MCF 10A (cell line): ENCODE measurements at regions not wholly inside any gene's neighbourhood (a gene's known extent, or its start where the extent isn't known, plus 50 kb on each side); places are given as distances from the start of the nearest gene placed in this dataset.

Experiments
- BruUV-seq: library from RNA; stranded (reverse); fragments of 400-500 nt; replicated peaks from 2 replicates; lab custom pipeline; 2021; lab: Mats Ljungman, UMichigan
- CTCF ChIA-PET: fragments of 300-600 bp; sonication (Branson Sonifier 250); formaldehyde crosslinking; extraction: SDS; loops from one replicate; lab custom pipeline; 2021; ENCODE audit warnings: antibody characterized with exemption, inconsistent platforms; lab: Yijun Ruan, JAX
- POLR2A ChIA-PET: fragments of 300-600, 350-650 bp; sonication (Branson Sonifier 250); formaldehyde crosslinking; extraction: SDS; loops from one replicate; lab custom pipeline; 2020; ENCODE audit warnings: antibody characterized with exemption, inconsistent platforms; lab: Yijun Ruan, JAX
- DNase-seq: peaks from one replicate; pipeline ENCODE4 v3.0.0-alpha.2; 2018; ENCODE audit not compliant: unreplicated experiment
- H3K27ac Mint-ChIP-seq: one replicate; pipeline ENCODE4 v1.8.0; 2022; ENCODE audit warnings: mild to moderate bottlenecking, low read depth, mixed read lengths; ENCODE audit not compliant: unreplicated experiment
- H3K27me3 Mint-ChIP-seq: one replicate; pipeline ENCODE4 v1.8.0; 2022; ENCODE audit warnings: mixed read lengths; ENCODE audit not compliant: insufficient read depth, unreplicated experiment
- H3K36me3 Mint-ChIP-seq: one replicate; pipeline ENCODE4 v1.8.0; 2022; ENCODE audit warnings: mild to moderate bottlenecking, moderate library complexity, mixed read lengths; ENCODE audit not compliant: insufficient read depth, unreplicated experiment
- H3K4me1 Mint-ChIP-seq: one replicate; pipeline ENCODE4 v1.8.0; 2022; ENCODE audit warnings: mixed read lengths; ENCODE audit not compliant: insufficient read depth, unreplicated experiment
- H3K4me3 Mint-ChIP-seq: one replicate; pipeline ENCODE4 v1.8.0; 2022; ENCODE audit warnings: mild to moderate bottlenecking, moderate library complexity, mixed read lengths; ENCODE audit not compliant: unreplicated experiment
- H3K9me3 Mint-ChIP-seq: one replicate; pipeline ENCODE4 v1.8.0; 2022; ENCODE audit warnings: mixed read lengths; ENCODE audit not compliant: unreplicated experiment
- CTCF ChIP-seq: fragments of 200-600 bp; IDR thresholded peaks from one replicate; pipeline ENCODE4 v1.8.0; 2022; ENCODE audit warnings: antibody characterized with exemption, mild to moderate bottlenecking; ENCODE audit not compliant: unreplicated experiment
- intact Hi-C: fragments of 100-400 bp; cut with micrococcal nuclease; formaldehyde crosslinking; loops from 2 replicates; pipeline ENCODE4 v1.14.1; 2022

- Mint-ChIP-seq H3K9me3 (no peaks in the 10 kb centered on the region), H3K27ac (no peak overlapping the region), H3K4me1 (peaks cover 11% of the 10 kb centered on the region), H3K27me3 (peaks cover 11% of the 10 kb centered on the region), H3K36me3 (no peaks in the 10 kb centered on the region), H3K4me3 (no peak overlapping the region)
- no TSS peak for BruUV-seq
- CTCF ChIA-PET: interaction anchor here (0.6 to 0.7 kb wide), 2 partner anchors 31 to 170 kb away, joined by 4 to 5 read pairs; no protein-coding TSS in a partner anchor
- TF ChIP-seq CTCF: no peak
- POLR2A ChIA-PET: interaction anchor here (0.6 kb wide), 1 partner anchor 119 kb away, joined by 3 read pairs; no protein-coding TSS in a partner anchor
- DNase-seq: no peak
- intact Hi-C loops: no loop called here
Measured at GRCh38 chr10:30560326-30560725, 69.2 kb downstream of the LYZL2 start.

GRCh38 chr10:30559180-30559579, 70.4 kb downstream of the LYZL2 start:
- DNase-seq: no peak
- intact Hi-C loops: no loop called here
- no peak overlapping the region for H3K4me3 Mint-ChIP-seq
- no peak for TF ChIP-seq CTCF
- no peaks in the 10 kb centered on the region for H3K9me3 Mint-ChIP-seq
- no peak overlapping the region for H3K27ac Mint-ChIP-seq
- H3K27me3 Mint-ChIP-seq: peaks cover 11% of the 10 kb centered on the region
- H3K36me3 Mint-ChIP-seq: no peaks in the 10 kb centered on the region
- ChIA-PET CTCF (no interaction called here), POLR2A (no interaction called here)
- BruUV-seq: no TSS peak
- peaks cover 11% of the 10 kb centered on the region for H3K4me1 Mint-ChIP-seq

- CTCF ChIA-PET: no interaction called here
- BruUV-seq: no TSS peak
- Mint-ChIP-seq H3K4me3 (no peak overlapping the region), H3K4me1 (peaks cover 11% of the 10 kb centered on the region), H3K36me3 (no peaks in the 10 kb centered on the region), H3K9me3 (no peaks in the 10 kb centered on the region), H3K27me3 (peaks cover 11% of the 10 kb centered on the region), H3K27ac (no peak overlapping the region)
- TF ChIP-seq CTCF: no peak
- intact Hi-C loops: no loop called here
- DNase-seq: no peak
- POLR2A ChIA-PET: interaction anchor here (0.6 kb wide), 1 partner anchor 59 kb away, joined by 3 read pairs; no protein-coding TSS in a partner anchor
Measured at GRCh38 chr10:30558411-30558810, 71.1 kb downstream of the LYZL2 start.

- CTCF ChIA-PET: interaction anchor here (0.7 kb wide), 1 partner anchor 1788 kb away, joined by 4 read pairs; no protein-coding TSS in a partner anchor
- H3K36me3 Mint-ChIP-seq: no peaks in the 10 kb centered on the region
- no TSS peak for BruUV-seq
Measured at GRCh38 chr10:30557884-30558283, 71.7 kb downstream of the LYZL2 start.

More at GRCh38 chr10:30557884-30558283, 71.7 kb downstream of the LYZL2 start:
- peak; percentile 62 for DNase-seq
- Mint-ChIP-seq H3K27me3 (peaks cover 11% of the 10 kb centered on the region), H3K4me3 (no peak overlapping the region), H3K4me1 (peaks cover 8% of the 10 kb centered on the region), H3K9me3 (no peaks in the 10 kb centered on the region), H3K27ac (no peak overlapping the region)
- no peak for TF ChIP-seq CTCF
- intact Hi-C loops: no loop called here
- POLR2A ChIA-PET: interaction anchor here (0.6 kb wide), 1 partner anchor 59 kb away, joined by 3 read pairs; no protein-coding TSS in a partner anchor
